GM12878 (cell line): ENCODE measurements at regions not wholly inside any gene's neighbourhood (a gene's known extent, or its start where the extent isn't known, plus 50 kb on each side); places are given as distances from the start of the nearest gene placed in this dataset.

Source experiments
- ATAC-seq: fragments of 200-7000 bp; cut with Tn5 transposase; 3 replicates; pipeline ENCODE4 v1.9.1; 2020; ENCODE audit warnings: mild to moderate bottlenecking, moderate library complexity
- BruUV-seq: library from RNA; stranded (reverse); fragments of 400-500 nt; replicated peaks from 2 replicates; lab custom pipeline; 2021; lab: Mats Ljungman, UMichigan
- CTCF ChIA-PET: fragments of 300-600 bp; sonication (Branson Sonifier 250); formaldehyde crosslinking; extraction: SDS; loops from one replicate; lab custom pipeline; 2021; ENCODE audit warnings: inconsistent platforms; lab: Yijun Ruan, JAX
- POLR2A ChIA-PET: fragments of 350-600 bp; formaldehyde crosslinking; extraction: SDS; loops from one replicate; lab custom pipeline; 2021; ENCODE audit warnings: inconsistent platforms; lab: Charles Lee
- RAD21 ChIA-PET: fragments of 300-600 bp; sonication (Branson Sonifier 250); formaldehyde crosslinking; loops from one replicate; lab custom pipeline; 2023; ENCODE audit warnings: antibody characterized with exemption; ENCODE audit not compliant: unreplicated experiment; lab: Charles Lee
- SMC1A ChIA-PET: fragments of 300-600 bp; sonication (Branson Sonifier 250); formaldehyde crosslinking; loops from one replicate; lab custom pipeline; 2023; ENCODE audit not compliant: unreplicated experiment, uncharacterized antibody; lab: Charles Lee
- DNase-seq: peaks from one replicate; pipeline ENCODE4 v3.0.0-alpha.2; 2011; ENCODE audit warnings: low read depth, low spot score
- FAIRE-seq: peaks from 3 replicates; lab custom pipeline; 2011; peaks lifted over from hg19 to GRCh38; lab: Jason Lieb, UNC
- H2AFZ ChIP-seq: 2 replicates; pipeline ENCODE4 v1.6.0; 2011; ENCODE audit warnings: low read depth, low read length, control low read depth; ENCODE audit not compliant: control insufficient read depth
- H3K27ac ChIP-seq: 2 replicates; pipeline ENCODE4 v1.5.1; 2011; ENCODE audit warnings: control low read depth; ENCODE audit not compliant: control insufficient read depth, insufficient read depth
- H3K27me3 ChIP-seq, 2 experiments: replicated peaks in 1 of 2; 2 replicates each; pipeline versions ENCODE4 v1.6.0 to v1.6.1; 2011; ENCODE audit warnings: low read length in 1 of 2; ENCODE audit not compliant: control insufficient read depth in 2 of 2, insufficient read depth in 2 of 2
- H3K36me3 ChIP-seq, 2 experiments: 2 replicates each; pipeline ENCODE4 v1.5.1; 2011; ENCODE audit warnings: low read length in 1 of 2; ENCODE audit not compliant: control insufficient read depth in 2 of 2, insufficient read depth in 2 of 2
- H3K4me1 ChIP-seq: 2 replicates; pipeline ENCODE4 v1.6.1; 2011; ENCODE audit warnings: mild to moderate bottlenecking, low read length, moderate library complexity, mixed read lengths; ENCODE audit not compliant: control insufficient read depth, insufficient read depth
- H3K4me2 ChIP-seq: 2 replicates; pipeline ENCODE4 v1.6.0; 2011; ENCODE audit warnings: control low read depth; ENCODE audit not compliant: control insufficient read depth, insufficient read depth
- H3K4me3 ChIP-seq: fragments of 200-600 bp; sonication (generic); 2 replicates; pipeline ENCODE4 v1.5.1; 2016
- H3K79me2 ChIP-seq: 2 replicates; pipeline ENCODE4 v1.6.0; 2011; ENCODE audit warnings: low read length; ENCODE audit not compliant: control insufficient read depth, insufficient read depth
- H3K9ac ChIP-seq: 2 replicates; pipeline ENCODE4 v1.8.0; 2011; ENCODE audit warnings: low read length, control low read depth, mixed read lengths; ENCODE audit not compliant: control insufficient read depth, insufficient read depth
- H3K9me3 ChIP-seq: replicated peaks from 3 replicates; pipeline ENCODE4 v1.5.1; 2011; ENCODE audit warnings: mild to moderate bottlenecking, low read length; ENCODE audit not compliant: control insufficient read depth, insufficient read depth
- H4K20me1 ChIP-seq: 2 replicates; pipeline ENCODE4 v1.6.0; 2011; ENCODE audit not compliant: control insufficient read depth, insufficient read depth
- BHLHE40 ChIP-seq, 2 experiments: fragments of 450-650 bp in 1 of 2; IDR thresholded peaks; 2 replicates each; pipeline ENCODE4 v1.6.1; 2011 to 2017; ENCODE audit warnings: low read depth in 2 of 2, borderline replicate concordance in 1 of 2, improper control_type of control experiment in 1 of 2, low read length in 1 of 2, mild to moderate bottlenecking in 1 of 2
- CEBPB ChIP-seq, 2 experiments: fragments of 150-350 bp in 1 of 2; IDR thresholded peaks; 2 replicates each; pipeline ENCODE4 v1.6.1; 2012 to 2014; ENCODE audit warnings: low read depth in 2 of 2, low read length in 2 of 2, borderline replicate concordance in 1 of 2, inconsistent platforms in 1 of 2
- EGR1 ChIP-seq, 2 experiments: IDR thresholded peaks; 1 replicate in 1 of 2; 2 replicates in 1 of 2; pipeline ENCODE4 v1.6.1; 2011 to 2012; ENCODE audit warnings: low read depth in 2 of 2, low read length in 2 of 2, borderline replicate concordance in 1 of 2, mild to moderate bottlenecking in 1 of 2, moderate library complexity in 1 of 2
- NFIC ChIP-seq: IDR thresholded peaks from 2 replicates; pipeline ENCODE4 v1.6.1; 2012; ENCODE audit warnings: low read depth, mild to moderate bottlenecking, inconsistent platforms, low read length, moderate library complexity
- NFYB ChIP-seq: IDR thresholded peaks from 2 replicates; pipeline ENCODE4 v1.6.1; 2011; ENCODE audit warnings: low read depth, mild to moderate bottlenecking, low read length, improper control_type of control experiment, moderate library complexity; ENCODE audit not compliant: insufficient read depth
- POU2F2 ChIP-seq: IDR thresholded peaks from 3 replicates; pipeline ENCODE4 v1.6.1; 2011; ENCODE audit warnings: low read depth, mild to moderate bottlenecking, low read length, borderline replicate concordance
- STAT1 ChIP-seq: fragments of 450-650 bp; conservative IDR thresholded peaks from 2 replicates; pipeline ENCODE4 v1.6.1; 2014; ENCODE audit warnings: antibody characterized with exemption, mild to moderate bottlenecking
- TARDBP ChIP-seq: IDR thresholded peaks from 2 replicates; pipeline ENCODE4 v1.6.1; 2016; ENCODE audit warnings: borderline replicate concordance
- TCF3 ChIP-seq: IDR thresholded peaks from 2 replicates; pipeline ENCODE4 v1.6.1; 2012; ENCODE audit warnings: low read depth, mild to moderate bottlenecking, low read length, borderline replicate concordance; ENCODE audit not compliant: insufficient read depth
- YBX1 ChIP-seq: fragments of 450-650 bp; IDR thresholded peaks from 2 replicates; pipeline ENCODE4 v1.6.1; 2016; ENCODE audit warnings: antibody characterized with exemption
- WGBS: methylation state at CpG from one replicate; pipeline ENCODE4 v1.1.6; 2016; ENCODE audit warnings: low lambda C conversion rate; ENCODE audit not compliant: insufficient replicate concordance, insufficient coverage; ENCODE audit errors: missing lambda C conversion rate; 5-methylcytosine and 5-hydroxymethylcytosine counted together
- in situ Hi-C: fragments of 300-500 bp; cut with MboI; formaldehyde crosslinking; loops from 9 replicates; pipeline ENCODE4 v1.14.3; 2018; ENCODE audit warnings: mixed read lengths
- intact Hi-C: fragments of 100-400 bp; cut with micrococcal nuclease; formaldehyde crosslinking; loops from one replicate; pipeline ENCODE4 v1.14.2; 2022; ENCODE audit not compliant: unreplicated experiment
- TF ChIP-seq, protein P1 (sequence below): fragments of 450-650 bp; IDR thresholded peaks from 2 replicates; pipeline ENCODE4 v1.6.1; 2017; ENCODE audit warnings: antibody characterized with exemption, mild to moderate bottlenecking, moderate library complexity
- TF ChIP-seq, protein P2 (sequence below): fragments of 150-350 bp; IDR thresholded peaks from 2 replicates; pipeline ENCODE4 v1.6.1; 2014; ENCODE audit warnings: mild to moderate bottlenecking, low read depth, low read length
- TF ChIP-seq, protein P3 (sequence below): fragments of 450-650 bp; IDR thresholded peaks from 2 replicates; pipeline ENCODE4 v1.6.1; 2017; ENCODE audit warnings: mild to moderate bottlenecking, moderate library complexity

DNA sequence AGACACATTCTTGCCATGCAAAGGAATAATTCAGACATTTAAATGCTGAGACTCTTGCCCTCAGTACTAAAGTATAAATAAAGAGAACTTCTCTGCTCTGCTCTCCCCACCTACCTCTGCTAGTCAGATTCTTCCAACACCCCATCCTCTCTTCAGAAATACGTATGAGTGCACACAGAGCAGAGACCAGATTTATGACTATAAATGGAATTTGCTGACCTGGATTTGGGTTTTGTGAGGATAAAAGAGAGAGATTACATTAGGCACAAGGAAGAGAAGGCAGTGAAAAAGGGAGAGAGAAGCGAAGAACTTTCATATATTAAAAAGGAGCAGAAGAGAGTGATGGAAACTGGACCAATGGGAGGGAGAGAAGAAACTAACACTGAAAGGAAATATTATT, 87.6 kb upstream of the EXOC1L start:
- ATAC-seq = no peak
- ChIA-PET CTCF (no interaction called here), SMC1A (interaction anchor here (2.0 kb wide), 1 partner anchor 15 kb away, joined by 7 read pairs; no protein-coding TSS in a partner anchor), RAD21 (no interaction called here), POLR2A (no interaction called here)
- Histone ChIP-seq H4K20me1 (no peaks in the 10 kb centered on the region), H3K9ac (no peak overlapping the region), H3K4me2 (no peak overlapping the region), H3K79me2 (no peaks in the 10 kb centered on the region), H3K36me3 (no peaks in the 10 kb centered on the region), H3K9me3 (no peaks in the 10 kb centered on the region), H2AFZ (no peak overlapping the region), H3K4me3 (no peak overlapping the region), H3K4me1 (no peaks in the 10 kb centered on the region), H3K27me3 (no peaks in the 10 kb centered on the region), H3K27ac (no peak overlapping the region)
- no peak for DNase-seq
- FAIRE-seq = no peak
- intact Hi-C loops = loop anchor here (10.0 kb wide), 3 partner anchors 287 to 757 kb away; no protein-coding TSS in a partner anchor
- WGBS = 16% methylated on average over 2 of the region's 2 CpGs
- in situ Hi-C loops = loop anchor here (10.0 kb wide), 2 partner anchors 327 to 387 kb away; partner anchors contain the start of gene SRD5A3
- no TSS peak for BruUV-seq
- TF ChIP-seq, protein P1, sequence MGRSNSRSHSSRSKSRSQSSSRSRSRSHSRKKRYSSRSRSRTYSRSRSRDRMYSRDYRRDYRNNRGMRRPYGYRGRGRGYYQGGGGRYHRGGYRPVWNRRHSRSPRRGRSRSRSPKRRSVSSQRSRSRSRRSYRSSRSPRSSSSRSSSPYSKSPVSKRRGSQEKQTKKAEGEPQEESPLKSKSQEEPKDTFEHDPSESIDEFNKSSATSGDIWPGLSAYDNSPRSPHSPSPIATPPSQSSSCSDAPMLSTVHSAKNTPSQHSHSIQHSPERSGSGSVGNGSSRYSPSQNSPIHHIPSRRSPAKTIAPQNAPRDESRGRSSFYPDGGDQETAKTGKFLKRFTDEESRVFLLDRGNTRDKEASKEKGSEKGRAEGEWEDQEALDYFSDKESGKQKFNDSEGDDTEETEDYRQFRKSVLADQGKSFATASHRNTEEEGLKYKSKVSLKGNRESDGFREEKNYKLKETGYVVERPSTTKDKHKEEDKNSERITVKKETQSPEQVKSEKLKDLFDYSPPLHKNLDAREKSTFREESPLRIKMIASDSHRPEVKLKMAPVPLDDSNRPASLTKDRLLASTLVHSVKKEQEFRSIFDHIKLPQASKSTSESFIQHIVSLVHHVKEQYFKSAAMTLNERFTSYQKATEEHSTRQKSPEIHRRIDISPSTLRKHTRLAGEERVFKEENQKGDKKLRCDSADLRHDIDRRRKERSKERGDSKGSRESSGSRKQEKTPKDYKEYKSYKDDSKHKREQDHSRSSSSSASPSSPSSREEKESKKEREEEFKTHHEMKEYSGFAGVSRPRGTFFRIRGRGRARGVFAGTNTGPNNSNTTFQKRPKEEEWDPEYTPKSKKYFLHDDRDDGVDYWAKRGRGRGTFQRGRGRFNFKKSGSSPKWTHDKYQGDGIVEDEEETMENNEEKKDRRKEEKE = no peak
- TF ChIP-seq POU2F2 = no peak
- TF ChIP-seq TCF3 = no peak
- TF ChIP-seq STAT1 = no peak
- no peak for TF ChIP-seq EGR1 (IDR thresholded peaks at IDR 0.05; ENCODE audit: borderline replicate concordance in 1 of 2, low read depth in 2 of 2, low read length in 2 of 2)
- TF ChIP-seq NFYB = no peak
- TF ChIP-seq NFIC = no peak
- TF ChIP-seq TARDBP = no peak
- TF ChIP-seq CEBPB (IDR thresholded peaks at IDR 0.05; ENCODE audit: borderline replicate concordance in 1 of 2, low read depth in 2 of 2, low read length in 2 of 2) = no peak
- TF ChIP-seq, protein P2, sequence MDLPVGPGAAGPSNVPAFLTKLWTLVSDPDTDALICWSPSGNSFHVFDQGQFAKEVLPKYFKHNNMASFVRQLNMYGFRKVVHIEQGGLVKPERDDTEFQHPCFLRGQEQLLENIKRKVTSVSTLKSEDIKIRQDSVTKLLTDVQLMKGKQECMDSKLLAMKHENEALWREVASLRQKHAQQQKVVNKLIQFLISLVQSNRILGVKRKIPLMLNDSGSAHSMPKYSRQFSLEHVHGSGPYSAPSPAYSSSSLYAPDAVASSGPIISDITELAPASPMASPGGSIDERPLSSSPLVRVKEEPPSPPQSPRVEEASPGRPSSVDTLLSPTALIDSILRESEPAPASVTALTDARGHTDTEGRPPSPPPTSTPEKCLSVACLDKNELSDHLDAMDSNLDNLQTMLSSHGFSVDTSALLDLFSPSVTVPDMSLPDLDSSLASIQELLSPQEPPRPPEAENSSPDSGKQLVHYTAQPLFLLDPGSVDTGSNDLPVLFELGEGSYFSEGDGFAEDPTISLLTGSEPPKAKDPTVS = no peak
- TF ChIP-seq, protein P3, sequence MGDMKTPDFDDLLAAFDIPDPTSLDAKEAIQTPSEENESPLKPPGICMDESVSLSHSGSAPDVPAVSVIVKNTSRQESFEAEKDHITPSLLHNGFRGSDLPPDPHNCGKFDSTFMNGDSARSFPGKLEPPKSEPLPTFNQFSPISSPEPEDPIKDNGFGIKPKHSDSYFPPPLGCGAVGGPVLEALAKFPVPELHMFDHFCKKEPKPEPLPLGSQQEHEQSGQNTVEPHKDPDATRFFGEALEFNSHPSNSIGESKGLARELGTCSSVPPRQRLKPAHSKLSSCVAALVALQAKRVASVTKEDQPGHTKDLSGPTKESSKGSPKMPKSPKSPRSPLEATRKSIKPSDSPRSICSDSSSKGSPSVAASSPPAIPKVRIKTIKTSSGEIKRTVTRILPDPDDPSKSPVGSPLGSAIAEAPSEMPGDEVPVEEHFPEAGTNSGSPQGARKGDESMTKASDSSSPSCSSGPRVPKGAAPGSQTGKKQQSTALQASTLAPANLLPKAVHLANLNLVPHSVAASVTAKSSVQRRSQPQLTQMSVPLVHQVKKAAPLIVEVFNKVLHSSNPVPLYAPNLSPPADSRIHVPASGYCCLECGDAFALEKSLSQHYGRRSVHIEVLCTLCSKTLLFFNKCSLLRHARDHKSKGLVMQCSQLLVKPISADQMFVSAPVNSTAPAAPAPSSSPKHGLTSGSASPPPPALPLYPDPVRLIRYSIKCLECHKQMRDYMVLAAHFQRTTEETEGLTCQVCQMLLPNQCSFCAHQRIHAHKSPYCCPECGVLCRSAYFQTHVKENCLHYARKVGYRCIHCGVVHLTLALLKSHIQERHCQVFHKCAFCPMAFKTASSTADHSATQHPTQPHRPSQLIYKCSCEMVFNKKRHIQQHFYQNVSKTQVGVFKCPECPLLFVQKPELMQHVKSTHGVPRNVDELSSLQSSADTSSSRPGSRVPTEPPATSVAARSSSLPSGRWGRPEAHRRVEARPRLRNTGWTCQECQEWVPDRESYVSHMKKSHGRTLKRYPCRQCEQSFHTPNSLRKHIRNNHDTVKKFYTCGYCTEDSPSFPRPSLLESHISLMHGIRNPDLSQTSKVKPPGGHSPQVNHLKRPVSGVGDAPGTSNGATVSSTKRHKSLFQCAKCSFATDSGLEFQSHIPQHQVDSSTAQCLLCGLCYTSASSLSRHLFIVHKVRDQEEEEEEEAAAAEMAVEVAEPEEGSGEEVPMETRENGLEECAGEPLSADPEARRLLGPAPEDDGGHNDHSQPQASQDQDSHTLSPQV = no peak
- TF ChIP-seq BHLHE40 (IDR thresholded peaks at IDR 0.05; ENCODE audit: borderline replicate concordance in 1 of 2, low read depth in 2 of 2, low read length in 1 of 2) = no peak
- no peak for TF ChIP-seq YBX1
